GM20000 (cell line): ENCODE measurements at regions not wholly inside any gene's neighbourhood (a gene's known extent, or its start where the extent isn't known, plus 50 kb on each side); places are given as distances from the start of the nearest gene placed in this dataset.

Source experiments
- DNase-seq: peaks from one replicate; pipeline ENCODE4 v3.0.0; 2012; ENCODE audit warnings: low spot score
- CTCF ChIP-seq: IDR thresholded peaks from 2 replicates; pipeline ENCODE4 v1.5.1; 2012; ENCODE audit warnings: mild to moderate bottlenecking, control low read depth; ENCODE audit errors: extremely low read depth, missing control alignments

DNA sequence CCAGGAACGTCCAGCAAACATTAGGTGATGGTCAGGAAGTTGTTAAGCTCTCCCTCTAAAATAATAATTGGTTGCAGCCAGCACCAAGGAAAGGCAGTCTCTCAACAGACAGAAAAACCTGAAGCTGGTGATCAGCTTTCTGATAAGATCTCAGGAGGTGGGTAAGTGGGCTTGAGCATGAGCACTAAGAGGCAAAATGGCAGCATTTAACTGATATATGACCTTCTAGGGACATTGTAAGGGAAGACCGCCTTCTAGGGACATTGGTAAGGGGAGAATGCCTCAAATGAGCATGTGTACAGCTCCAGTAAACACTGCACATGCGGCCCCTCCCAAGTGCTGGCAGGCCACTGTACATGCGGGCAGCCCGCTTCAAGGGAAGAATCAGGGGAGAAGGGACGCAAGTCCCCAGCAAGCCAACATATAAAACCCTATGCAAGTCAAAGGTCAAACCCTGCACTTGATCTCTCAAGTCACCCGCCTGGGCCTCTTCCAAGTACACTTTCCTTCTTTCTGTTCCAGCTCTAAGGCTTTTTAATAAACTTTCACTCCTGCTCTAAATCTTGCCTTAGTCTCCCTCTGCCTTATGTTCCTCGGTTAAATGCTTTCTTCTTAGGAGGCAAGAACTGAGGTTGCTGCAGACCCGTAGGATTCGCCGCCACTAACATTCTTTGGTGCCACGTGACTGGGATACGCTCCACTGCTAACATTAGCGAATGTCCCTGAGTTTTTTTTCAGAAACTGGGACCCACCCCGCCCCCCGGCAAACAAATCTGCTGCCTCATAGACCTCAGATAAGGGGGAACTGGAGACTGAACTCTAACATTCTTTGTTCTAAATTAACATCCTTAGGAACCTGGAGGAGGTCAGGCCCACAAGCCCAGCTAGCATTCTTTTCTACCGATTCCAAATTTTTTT is 463.8 kb downstream of the LPIN1 start:
- no peak for TF ChIP-seq CTCF
- no peak for DNase-seq

DNA sequence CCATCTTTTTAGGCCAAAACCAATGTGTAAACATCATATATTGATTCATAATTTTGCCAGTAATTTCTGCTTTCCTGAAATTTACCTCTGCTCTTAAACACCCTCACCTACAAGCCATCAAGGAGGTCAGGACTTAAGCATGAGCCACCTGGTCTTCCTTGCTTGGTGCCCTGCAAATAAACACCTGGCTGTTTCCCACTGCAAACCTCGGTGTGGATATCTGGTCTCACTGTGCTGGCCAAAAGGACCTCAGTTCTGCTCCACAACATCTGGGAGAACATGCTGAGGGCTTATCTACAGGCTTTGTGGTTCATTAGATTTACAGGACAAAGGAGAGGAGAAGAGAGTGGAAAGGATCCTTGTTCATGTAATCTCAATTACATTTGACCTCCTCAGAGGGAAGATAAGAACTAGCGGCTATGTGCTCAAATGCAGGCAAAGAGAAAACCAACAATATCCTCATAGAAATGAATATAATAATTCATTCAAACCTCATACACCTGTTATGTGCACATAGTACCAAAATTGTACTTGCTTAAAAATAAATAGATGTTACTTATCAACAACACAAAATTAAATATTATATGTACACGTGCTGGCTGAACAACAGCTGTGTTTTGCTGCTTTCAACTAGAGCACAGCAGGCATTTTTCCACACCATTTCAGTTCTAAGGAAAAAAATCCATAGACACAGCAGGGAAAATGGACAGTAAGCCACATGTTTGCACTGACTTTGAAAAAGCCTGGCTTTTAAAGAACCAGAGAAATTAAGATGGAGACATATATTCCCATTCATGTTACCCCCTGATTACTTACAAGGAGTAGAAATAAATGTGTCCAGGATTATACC is 465.1 kb downstream of the LPIN1 start:
- TF ChIP-seq CTCF, result no peak
- DNase-seq, result no peak

- DNase-seq, result no peak
- TF ChIP-seq CTCF, result no peak
These were observed 466.6 kb downstream of the LPIN1 start for GRCh38 chr2:12212841-12213597.

DNA sequence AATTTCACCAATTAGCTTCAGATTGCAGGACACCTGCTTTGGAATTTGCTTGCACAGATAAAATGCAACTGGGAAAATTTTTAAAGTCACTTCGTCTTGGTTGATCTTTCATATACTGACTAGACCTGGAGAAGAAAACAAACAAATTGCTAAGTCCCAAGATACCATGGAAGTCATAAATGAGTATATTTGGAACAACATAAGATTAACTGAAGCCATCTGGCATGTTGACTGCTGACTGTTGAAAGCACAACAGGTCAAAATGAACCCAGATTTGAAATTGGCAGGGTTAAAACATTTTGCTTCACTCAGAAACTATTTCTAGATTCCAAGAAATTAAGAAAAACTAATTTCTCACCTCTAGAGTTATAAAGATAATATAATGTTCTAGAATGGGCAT is 470.7 kb downstream of the LPIN1 start:
- TF ChIP-seq CTCF, result no peak
- DNase-seq, result no peak

DNA sequence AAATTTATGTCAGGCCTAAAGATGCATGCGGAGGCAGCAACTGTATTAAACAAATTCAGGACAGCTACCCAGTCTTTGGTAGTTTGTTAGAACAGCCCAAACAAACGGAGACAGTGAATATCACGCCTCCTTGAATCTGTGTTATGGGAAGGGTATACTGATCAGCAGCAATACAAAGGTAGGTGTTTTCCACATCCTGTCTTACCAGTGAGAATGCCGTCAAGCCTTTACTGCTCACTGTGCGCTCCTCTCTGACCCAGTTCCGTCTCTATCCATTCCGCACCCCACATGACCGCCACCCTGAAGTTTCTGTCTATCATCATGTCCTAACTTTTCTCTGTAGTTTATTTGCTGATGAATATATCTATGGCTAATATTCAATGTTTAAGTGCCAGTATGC is 473.3 kb downstream of the LPIN1 start:
- DNase-seq, result no peak
- TF ChIP-seq CTCF, result no peak

GRCh38 chr2:12221584-12221983 is 475.2 kb downstream of the LPIN1 start:
- no peak for DNase-seq
- no peak for TF ChIP-seq CTCF
